Fibroblast of villous mesenchyme (primary cell): ENCODE measurements at regions not wholly inside any gene's neighbourhood (a gene's known extent, or its start where the extent isn't known, plus 50 kb on each side); places are given as distances from the start of the nearest gene placed in this dataset.

Experiments used
- DNase-seq: peaks from one replicate; pipeline ENCODE4 v3.0.0-alpha.2; 2010; ENCODE audit warnings: low read depth
- H3K4me3 ChIP-seq: 2 replicates; pipeline ENCODE4 v1.5.1; 2011; ENCODE audit warnings: low read depth, mild to moderate bottlenecking, low read length
- TF ChIP-seq, protein P1 (sequence below): IDR thresholded peaks from 2 replicates; pipeline ENCODE4 v1.5.1; 2012; ENCODE audit warnings: low read depth, mild to moderate bottlenecking, low read length; ENCODE audit not compliant: insufficient read depth

DNA sequence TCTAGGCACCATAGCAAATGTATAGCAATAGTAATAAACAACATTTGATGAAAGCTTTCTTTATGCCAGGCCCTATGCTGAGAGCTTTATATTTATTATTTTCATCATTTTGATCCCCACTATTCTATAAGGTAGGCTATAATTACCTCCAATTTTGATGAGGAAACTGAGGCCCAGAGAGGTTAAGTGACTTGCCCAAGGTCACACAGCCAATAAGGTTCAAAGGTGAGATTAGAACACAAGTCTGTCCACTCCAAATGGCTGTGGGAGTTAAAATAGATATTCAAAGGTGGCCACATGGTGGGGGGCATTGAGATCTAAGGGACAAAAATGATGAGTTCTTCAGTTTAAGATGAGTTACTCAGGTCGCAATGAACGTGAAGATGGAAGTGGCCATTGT, 269.9 kb downstream of the BMP7 start:
- no peak for DNase-seq
- TF ChIP-seq, protein P1, sequence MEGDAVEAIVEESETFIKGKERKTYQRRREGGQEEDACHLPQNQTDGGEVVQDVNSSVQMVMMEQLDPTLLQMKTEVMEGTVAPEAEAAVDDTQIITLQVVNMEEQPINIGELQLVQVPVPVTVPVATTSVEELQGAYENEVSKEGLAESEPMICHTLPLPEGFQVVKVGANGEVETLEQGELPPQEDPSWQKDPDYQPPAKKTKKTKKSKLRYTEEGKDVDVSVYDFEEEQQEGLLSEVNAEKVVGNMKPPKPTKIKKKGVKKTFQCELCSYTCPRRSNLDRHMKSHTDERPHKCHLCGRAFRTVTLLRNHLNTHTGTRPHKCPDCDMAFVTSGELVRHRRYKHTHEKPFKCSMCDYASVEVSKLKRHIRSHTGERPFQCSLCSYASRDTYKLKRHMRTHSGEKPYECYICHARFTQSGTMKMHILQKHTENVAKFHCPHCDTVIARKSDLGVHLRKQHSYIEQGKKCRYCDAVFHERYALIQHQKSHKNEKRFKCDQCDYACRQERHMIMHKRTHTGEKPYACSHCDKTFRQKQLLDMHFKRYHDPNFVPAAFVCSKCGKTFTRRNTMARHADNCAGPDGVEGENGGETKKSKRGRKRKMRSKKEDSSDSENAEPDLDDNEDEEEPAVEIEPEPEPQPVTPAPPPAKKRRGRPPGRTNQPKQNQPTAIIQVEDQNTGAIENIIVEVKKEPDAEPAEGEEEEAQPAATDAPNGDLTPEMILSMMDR, result no peak
- no peak overlapping the region for H3K4me3 ChIP-seq

GRCh38 chr20:56998438-56998837, 268.0 kb downstream of the BMP7 start:
- TF ChIP-seq, protein P1, result no peak
- H3K4me3 ChIP-seq, result no peak overlapping the region
- DNase-seq, result no peak

DNA sequence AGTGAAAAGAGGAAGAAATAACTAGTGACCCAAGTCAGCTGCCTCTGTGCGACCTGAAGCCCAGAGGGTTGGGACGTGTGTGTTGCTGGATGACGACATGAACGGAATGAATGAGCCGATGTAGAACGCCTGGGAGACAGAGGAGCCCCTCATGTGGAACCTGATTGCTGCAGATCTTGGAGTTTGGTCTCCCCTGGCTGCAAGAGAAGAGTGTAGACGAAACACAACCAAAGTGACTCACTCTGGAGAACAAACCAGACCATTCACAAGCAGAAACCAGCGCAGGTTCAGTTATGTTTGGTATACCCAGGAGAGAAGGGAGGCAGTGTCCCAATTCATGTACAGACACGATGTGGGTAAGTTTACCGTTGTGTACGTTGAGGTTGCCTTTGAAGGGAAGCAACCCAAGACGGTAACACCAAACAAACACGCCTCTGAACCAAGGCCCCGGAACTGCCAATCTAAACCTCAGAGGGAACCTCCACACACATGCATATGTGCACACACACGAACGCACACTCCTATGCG, 265.9 kb downstream of the BMP7 start:
- no peak for DNase-seq
- H3K4me3 ChIP-seq, result no peak overlapping the region
- TF ChIP-seq, protein P1, result no peak

GRCh38 chr20:57001126-57001767, 265.2 kb downstream of the BMP7 start:
- no peak for DNase-seq
- TF ChIP-seq, protein P1, result no peak
- no peak overlapping the region for H3K4me3 ChIP-seq

DNA sequence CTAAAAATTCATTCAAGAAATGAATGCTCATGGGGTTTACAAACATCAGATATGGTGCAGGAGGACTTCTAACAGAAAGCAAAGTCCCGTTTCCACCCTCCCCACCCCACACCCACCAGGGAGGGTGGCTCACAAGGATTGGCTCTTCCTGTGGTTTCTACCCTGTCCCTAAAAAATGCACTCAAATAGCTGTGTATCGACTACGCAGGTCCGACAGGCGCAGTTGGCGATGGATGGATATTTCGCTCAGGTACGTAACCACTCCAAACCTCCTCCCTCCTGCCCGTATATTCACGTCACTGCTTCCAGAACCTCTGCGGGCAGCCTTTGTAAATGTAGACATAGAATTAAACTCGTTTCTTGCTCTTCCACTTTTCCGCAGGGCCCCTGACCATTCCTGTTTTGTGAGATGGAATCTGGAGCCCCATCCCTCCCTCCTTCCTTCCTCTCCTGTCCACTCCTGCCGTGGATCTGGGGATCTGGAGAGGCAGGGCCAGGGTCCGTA, 264.3 kb downstream of the BMP7 start:
- TF ChIP-seq, protein P1, result no peak
- no peak overlapping the region for H3K4me3 ChIP-seq
- no peak for DNase-seq

DNA sequence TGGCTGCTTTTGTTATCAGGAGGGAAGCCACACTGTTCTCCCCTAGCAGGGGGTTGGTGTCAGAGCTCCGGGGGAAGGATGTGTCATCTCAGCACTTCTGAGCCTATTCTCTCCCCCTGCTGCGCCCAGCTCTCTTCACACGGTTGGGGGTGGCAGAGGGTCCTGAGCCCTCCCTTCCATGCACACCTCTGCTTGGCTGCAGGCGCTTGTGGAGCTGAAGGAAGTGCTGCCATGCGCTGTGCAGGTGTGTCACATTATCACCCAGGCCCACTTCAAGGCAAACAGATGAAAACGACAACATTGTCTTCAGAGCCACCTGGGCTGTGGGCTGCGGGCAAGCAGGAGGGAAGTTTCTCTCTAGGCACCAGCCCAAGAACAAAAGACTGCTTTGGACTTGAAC, 263.4 kb downstream of the BMP7 start:
- no peak for DNase-seq
- TF ChIP-seq, protein P1, result no peak
- H3K4me3 ChIP-seq, result no peak overlapping the region
